K562 (cell line): ENCODE measurements at regions not wholly inside any gene's neighbourhood (a gene's known extent, or its start where the extent isn't known, plus 50 kb on each side); places are given as distances from the start of the nearest gene placed in this dataset.

Source experiments
- ATAC-seq: fragments of 200-7000 bp; cut with Tn5 transposase; 3 replicates; pipeline ENCODE4 v1.9.1; 2020; ENCODE audit warnings: moderate library complexity
- BruUV-seq: library from RNA; stranded (reverse); fragments of 400-500 nt; replicated peaks from 2 replicates; lab custom pipeline; 2021; lab: Mats Ljungman, UMichigan
- CTCF ChIA-PET: fragments of 300-600 bp; formaldehyde crosslinking; extraction: SDS; loops from one replicate; lab custom pipeline; 2021; ENCODE audit warnings: low intra/inter-chr PET ratio; lab: Yijun Ruan, JAX
- POLR2A ChIA-PET: fragments of 300-600, 350-650 bp; sonication (Branson Sonifier 250); formaldehyde crosslinking; extraction: SDS; loops from one replicate; lab custom pipeline; 2021; ENCODE audit warnings: antibody characterized with exemption, inconsistent platforms; lab: Yijun Ruan, JAX
- DNase-seq, 4 experiments: peaks; one replicate each; pipeline versions ENCODE4 v3.0.0 to v3.0.0-alpha.2; 2011 to 2018; ENCODE audit warnings: low spot score in 3 of 4, mixed read lengths in 3 of 4; ENCODE audit errors: extremely low read depth in 1 of 4
- FAIRE-seq: peaks from 2 replicates; lab custom pipeline; 2011; peaks lifted over from hg19 to GRCh38; lab: Jason Lieb, UNC
- H2AFZ ChIP-seq: 2 replicates; pipeline ENCODE4 v1.6.0; 2011; ENCODE audit warnings: low read depth, low read length, control low read depth, inconsistent platforms
- H3K27ac ChIP-seq: fragments of 200-600 bp; 3 replicates; pipeline ENCODE4 v1.8.0; 2011; ENCODE audit warnings: low read depth, mild to moderate bottlenecking, control low read depth, inconsistent platforms, low read length, moderate library complexity, mixed read lengths; ENCODE audit errors: extremely low read depth
- H3K27me3 ChIP-seq, 2 experiments: fragments of 300-600 bp in 1 of 2; 2 replicates in 1 of 2; 3 replicates in 1 of 2; pipeline versions ENCODE4 v1.6.0 to v1.8.0; 2011; ENCODE audit warnings: inconsistent platforms in 2 of 2, low read length in 2 of 2, mild to moderate bottlenecking in 1 of 2, mixed read lengths in 1 of 2, moderate library complexity in 1 of 2; ENCODE audit not compliant: control insufficient read depth in 2 of 2, insufficient read depth in 2 of 2
- H3K36me3 ChIP-seq: fragments of 300-600 bp; 3 replicates; pipeline ENCODE4 v1.8.0; 2011; ENCODE audit warnings: mild to moderate bottlenecking, low read length, inconsistent platforms; ENCODE audit not compliant: control insufficient read depth, insufficient read depth
- H3K4me1 ChIP-seq, 2 experiments: fragments of 200-600 bp in 1 of 2; replicated peaks in 1 of 2; 2 replicates in 1 of 2; 3 replicates in 1 of 2; pipeline versions ENCODE4 v1.5.1 to v1.8.0; 2011; ENCODE audit warnings: inconsistent platforms in 2 of 2, low read length in 2 of 2, mild to moderate bottlenecking in 1 of 2, mixed read lengths in 1 of 2, moderate library complexity in 1 of 2; ENCODE audit not compliant: control insufficient read depth in 2 of 2, insufficient read depth in 2 of 2
- H3K4me2 ChIP-seq: 2 replicates; pipeline ENCODE4 v1.6.1; 2011; ENCODE audit warnings: low read length, control low read depth, inconsistent platforms, mixed read lengths; ENCODE audit not compliant: insufficient read depth
- H3K4me3 ChIP-seq: fragments of 200-600 bp; sonication (generic), shearing (Covaris generic); 2 replicates; pipeline ENCODE4 v1.5.1; 2016; ENCODE audit warnings: control low read depth, inconsistent platforms
- H3K79me2 ChIP-seq: fragments of 200-600 bp; 3 replicates; pipeline ENCODE4 v1.8.0; 2011; ENCODE audit warnings: low read length, inconsistent platforms; ENCODE audit not compliant: control insufficient read depth, insufficient read depth
- H3K9ac ChIP-seq, 2 experiments: 2 replicates each; pipeline versions ENCODE4 v1.6.0 to v1.6.1; 2011; ENCODE audit warnings: low read depth in 2 of 2, low read length in 2 of 2, control low read depth in 1 of 2, inconsistent platforms in 1 of 2, mild to moderate bottlenecking in 1 of 2, mixed read lengths in 1 of 2; ENCODE audit not compliant: insufficient read depth in 1 of 2
- H3K9me1 ChIP-seq: one replicate; pipeline ENCODE4 v1.6.0; 2011; ENCODE audit warnings: inconsistent platforms, mild to moderate bottlenecking, low read length, moderate library complexity; ENCODE audit not compliant: control insufficient read depth, insufficient read depth
- H3K9me3 ChIP-seq: replicated peaks from 2 replicates; pipeline ENCODE4 v1.5.1; 2011; ENCODE audit warnings: low read depth, low read length, inconsistent platforms; ENCODE audit not compliant: control insufficient read depth, insufficient read depth
- H4K20me1 ChIP-seq: replicated peaks from 2 replicates; pipeline ENCODE4 v1.6.1; 2011; ENCODE audit warnings: low read length, inconsistent platforms, mixed read lengths; ENCODE audit not compliant: control insufficient read depth, insufficient read depth
- BHLHE40 ChIP-seq: IDR thresholded peaks from 2 replicates; pipeline ENCODE4 v1.6.1; 2011; ENCODE audit warnings: low read length, improper control_type of control experiment
- DDX20 ChIP-seq: fragments of 450-650 bp; IDR thresholded peaks from 2 replicates; pipeline ENCODE4 v1.6.1; 2016; ENCODE audit warnings: missing genetic modification characterization, low read depth, mild to moderate bottlenecking, missing compliant biosample characterization, moderate library complexity
- DIDO1 ChIP-seq: fragments of 450-650 bp; IDR thresholded peaks from 2 replicates; pipeline ENCODE4 v1.6.1; 2016; ENCODE audit warnings: low read depth, missing biosample characterization, missing genetic modification characterization
- E2F3 ChIP-seq: fragments of 250-450 bp; sonication (Bioruptor Pico); IDR thresholded peaks from 2 replicates; pipeline ENCODE4 v1.4.0; 2020; ENCODE audit warnings: mild to moderate bottlenecking
- HDAC1 ChIP-seq, 2 experiments: fragments of 450-650 bp; IDR thresholded peaks; 2 replicates each; pipeline ENCODE4 v1.6.1; 2016 to 2017; ENCODE audit warnings: inconsistent platforms in 1 of 2, mild to moderate bottlenecking in 1 of 2, moderate library complexity in 1 of 2
- KHSRP ChIP-seq: fragments of 450-650 bp; IDR thresholded peaks from 2 replicates; pipeline ENCODE4 v1.6.1; 2017
- MNT ChIP-seq, 2 experiments: fragments of 450-650 bp; conservative IDR thresholded peaks; 2 replicates each; pipeline ENCODE4 v1.6.1; 2017; ENCODE audit warnings: mild to moderate bottlenecking in 2 of 2, moderate library complexity in 2 of 2
- NELFE ChIP-seq: IDR thresholded peaks from 2 replicates; pipeline ENCODE4 v1.6.1; 2011; ENCODE audit warnings: mild to moderate bottlenecking; ENCODE audit not compliant: insufficient read depth, insufficient read length
- U2AF1 ChIP-seq: fragments of 200-400 bp; formaldehyde crosslinking; optimal IDR thresholded peaks from 2 replicates; pipeline ENCODE3; 2017; ENCODE audit warnings: mild to moderate bottlenecking, low read depth, low read length, moderate library complexity
- YBX1 ChIP-seq: fragments of 450-650 bp; IDR thresholded peaks from 2 replicates; pipeline ENCODE4 v1.7.1; 2016; ENCODE audit warnings: mild to moderate bottlenecking
- ZBED1 ChIP-seq: IDR thresholded peaks from 2 replicates; pipeline ENCODE4 v1.6.1; 2014
- ZFP91 ChIP-seq: sonication (generic); formaldehyde crosslinking; IDR thresholded peaks from 2 replicates; pipeline ENCODE4 v1.8.0; 2022; ENCODE audit warnings: mild to moderate bottlenecking, missing genetic modification reagents
- ZNF143 ChIP-seq: sonication (generic); formaldehyde crosslinking; IDR thresholded peaks from 2 replicates; pipeline ENCODE4 v1.9.0; 2022; ENCODE audit warnings: mild to moderate bottlenecking, missing genetic modification reagents
- ZNF511 ChIP-seq: sonication (generic); formaldehyde crosslinking; IDR thresholded peaks from 2 replicates; pipeline ENCODE4 v1.8.0; 2022; ENCODE audit warnings: mild to moderate bottlenecking, missing genetic modification reagents
- ZNF79 ChIP-seq: fragments of 250-450 bp; sonication (Bioruptor Pico); IDR thresholded peaks from 2 replicates; pipeline ENCODE4 v1.4.0; 2020; ENCODE audit warnings: low read depth, mild to moderate bottlenecking, moderate library complexity
- WGBS: fragments of 100-300 bp; shearing (Covaris generic); methylation state at CpG from one replicate; pipeline ENCODE4 v1.1.6; 2016; ENCODE audit warnings: low coverage, mixed read lengths; ENCODE audit not compliant: insufficient coverage; ENCODE audit errors: missing lambda C conversion rate; 5-methylcytosine and 5-hydroxymethylcytosine counted together
- in situ Hi-C: fragments of 300-500 bp; cut with MboI; formaldehyde crosslinking; loops from 4 replicates; pipeline ENCODE4 v1.15.0; 2018; ENCODE audit warnings: inconsistent platforms, mixed read lengths
- intact Hi-C: fragments of 100-400 bp; cut with micrococcal nuclease; formaldehyde crosslinking; loops from 2 replicates; pipeline ENCODE4 v1.14.2; 2022

- Histone ChIP-seq H3K27ac (no peak overlapping the region), H3K79me2 (no peaks in the 10 kb centered on the region), H4K20me1 (no peaks in the 10 kb centered on the region), H3K9me3 (no peaks in the 10 kb centered on the region)
- BruUV-seq = no TSS peak
- TF ChIP-seq DDX20 (tag) = no peak
- TF ChIP-seq KHSRP = no peak
- no peak for TF ChIP-seq ZNF511 (CRISPR knock-in tag)
- TF ChIP-seq ZBED1 = no peak
- no peak for TF ChIP-seq BHLHE40
- TF ChIP-seq E2F3 (CRISPR knock-in tag) = no peak
- no peak for TF ChIP-seq ZNF143 (CRISPR knock-in tag)
- no peak for TF ChIP-seq ZNF79 (CRISPR knock-in tag)
- TF ChIP-seq MNT (conservative IDR thresholded peaks at IDR 0.05) = no peak
- no peak for TF ChIP-seq DIDO1 (tag)
- no peak for TF ChIP-seq YBX1
- TF ChIP-seq NELFE = no peak
- TF ChIP-seq ZFP91 (CRISPR knock-in tag) = no peak
- TF ChIP-seq U2AF1 = no peak
- no peak for TF ChIP-seq HDAC1 (IDR thresholded peaks at IDR 0.05)
- TF ChIP-seq, all 486 proteins: peak for 0
- no peak overlapping the region for H3K4me3 ChIP-seq
- H3K4me2 ChIP-seq = no peak overlapping the region
- H3K9me1 ChIP-seq = no peaks in the 10 kb centered on the region
- H2AFZ ChIP-seq = no peak overlapping the region
- ChIA-PET CTCF (no interaction called here), POLR2A (no interaction called here)
- H3K27me3 ChIP-seq = no peaks in the 10 kb centered on the region
- in situ Hi-C loops (no loop called here), intact Hi-C loops (no loop called here)
- 0% methylated on average over 12 of the region's 12 CpGs for WGBS
- H3K36me3 ChIP-seq = no peaks in the 10 kb centered on the region
- H3K4me1 ChIP-seq = no peaks in the 10 kb centered on the region
- ATAC-seq (no peak), DNase-seq (no peak), FAIRE-seq (no peak)
- H3K9ac ChIP-seq = no peak overlapping the region
These were observed 111.2 kb upstream of the KLHL25 start for GRCh38 chr15:85905751-85906450.
